Kidney epithelial cell (primary cell): ENCODE measurements at regions not wholly inside any gene's neighbourhood (a gene's known extent, or its start where the extent isn't known, plus 50 kb on each side); places are given as distances from the start of the nearest gene placed in this dataset.
"Not testable (repeated sequence)": the region's sequence is repeated elsewhere in the genome, so short reads cannot be mapped to it uniquely, and the experiment has no call there.

ENCODE experiments used
- DNase-seq: peaks from one replicate; pipeline ENCODE4 v3.0.0-alpha.2; 2010; ENCODE audit warnings: low read depth
- H3K27me3 ChIP-seq: 2 replicates; pipeline ENCODE4 v1.6.0; 2011; ENCODE audit warnings: low read length; ENCODE audit not compliant: control insufficient read depth, insufficient read depth
- H3K36me3 ChIP-seq: 2 replicates; pipeline ENCODE4 v1.5.1; 2011; ENCODE audit warnings: low read length; ENCODE audit not compliant: control insufficient read depth, insufficient read depth
- H3K4me3 ChIP-seq: 2 replicates; pipeline ENCODE4 v1.5.1; 2011; ENCODE audit warnings: low read depth, mild to moderate bottlenecking, control low read depth, low read length
- TF ChIP-seq, protein P1 (sequence below): IDR thresholded peaks from 2 replicates; pipeline ENCODE4 v1.5.1; 2011; ENCODE audit warnings: mild to moderate bottlenecking, moderate library complexity, low read length, control low read depth, inconsistent platforms; ENCODE audit not compliant: insufficient read depth, poor library complexity, severe bottlenecking

GRCh38 chrX:141520750-141521149 lies 63.8 kb downstream of the SPANXA1 start:
- not testable (repeated sequence) for H3K27me3 ChIP-seq, H3K36me3 ChIP-seq, H3K4me3 ChIP-seq, DNase-seq

DNA sequence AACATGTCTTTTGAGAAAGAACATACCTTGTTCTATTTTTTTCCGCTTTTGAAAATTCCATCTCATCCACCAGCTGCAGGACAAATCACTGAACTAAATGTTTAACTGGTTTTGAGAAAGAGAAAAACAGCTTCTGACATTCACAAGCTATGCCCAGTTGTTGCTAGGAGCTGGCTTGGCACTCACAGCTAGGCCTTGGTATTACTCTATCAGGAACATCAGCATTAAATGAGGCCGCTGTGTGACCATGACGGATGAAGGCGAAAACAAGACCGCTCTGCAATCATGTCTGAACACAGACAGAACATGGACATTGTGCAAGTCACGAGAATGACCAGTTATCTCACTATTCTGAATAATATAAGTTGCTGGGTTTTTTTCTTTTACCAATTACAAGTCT lies 108.8 kb downstream of the SPANXA1 start:
- not testable (repeated sequence) for H3K4me3 ChIP-seq, DNase-seq, H3K27me3 ChIP-seq, H3K36me3 ChIP-seq

DNA sequence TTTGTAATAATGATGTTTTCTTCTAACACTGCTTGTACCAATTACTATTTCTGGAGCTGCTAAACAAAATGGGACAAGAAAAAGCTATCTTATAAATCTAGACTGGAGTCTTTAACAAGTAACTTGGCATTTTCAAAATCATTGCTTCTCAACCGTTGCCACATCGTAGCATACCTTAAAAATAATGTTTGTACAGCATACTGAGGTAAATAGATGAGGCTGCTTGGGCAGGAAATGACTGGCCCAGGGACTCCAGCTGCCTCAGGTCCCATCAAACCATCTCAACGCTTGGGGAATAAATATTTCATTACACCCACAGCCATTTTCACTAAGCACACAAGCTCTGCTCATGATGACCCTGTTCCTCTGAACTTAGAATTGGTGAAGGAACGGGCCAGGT lies 115.1 kb downstream of the SPANXA1 start:
- Histone ChIP-seq H3K4me3 (no peak overlapping the region), H3K27me3 (no peaks in the 10 kb centered on the region), H3K36me3 (no peaks in the 10 kb centered on the region)
- no peak for DNase-seq
- TF ChIP-seq, protein P1, sequence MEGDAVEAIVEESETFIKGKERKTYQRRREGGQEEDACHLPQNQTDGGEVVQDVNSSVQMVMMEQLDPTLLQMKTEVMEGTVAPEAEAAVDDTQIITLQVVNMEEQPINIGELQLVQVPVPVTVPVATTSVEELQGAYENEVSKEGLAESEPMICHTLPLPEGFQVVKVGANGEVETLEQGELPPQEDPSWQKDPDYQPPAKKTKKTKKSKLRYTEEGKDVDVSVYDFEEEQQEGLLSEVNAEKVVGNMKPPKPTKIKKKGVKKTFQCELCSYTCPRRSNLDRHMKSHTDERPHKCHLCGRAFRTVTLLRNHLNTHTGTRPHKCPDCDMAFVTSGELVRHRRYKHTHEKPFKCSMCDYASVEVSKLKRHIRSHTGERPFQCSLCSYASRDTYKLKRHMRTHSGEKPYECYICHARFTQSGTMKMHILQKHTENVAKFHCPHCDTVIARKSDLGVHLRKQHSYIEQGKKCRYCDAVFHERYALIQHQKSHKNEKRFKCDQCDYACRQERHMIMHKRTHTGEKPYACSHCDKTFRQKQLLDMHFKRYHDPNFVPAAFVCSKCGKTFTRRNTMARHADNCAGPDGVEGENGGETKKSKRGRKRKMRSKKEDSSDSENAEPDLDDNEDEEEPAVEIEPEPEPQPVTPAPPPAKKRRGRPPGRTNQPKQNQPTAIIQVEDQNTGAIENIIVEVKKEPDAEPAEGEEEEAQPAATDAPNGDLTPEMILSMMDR, result no peak

GRCh38 chrX:141468940-141469339 lies 115.6 kb downstream of the SPANXA1 start:
- Histone ChIP-seq H3K4me3 (no peak overlapping the region), H3K36me3 (no peaks in the 10 kb centered on the region), H3K27me3 (no peaks in the 10 kb centered on the region)
- TF ChIP-seq, protein P1, result no peak
- DNase-seq, result no peak

- H3K36me3 ChIP-seq, result no peaks in the 10 kb centered on the region
- no peak for DNase-seq
- no peak overlapping the region for H3K4me3 ChIP-seq
- TF ChIP-seq, protein P1, result no peak
- no peaks in the 10 kb centered on the region for H3K27me3 ChIP-seq
These were observed 117.1 kb downstream of the SPANXA1 start for GRCh38 chrX:141467442-141467841.

GRCh38 chrX:141455103-141455502 lies 129.4 kb downstream of the SPANXA1 start:
- DNase-seq, result no peak
- TF ChIP-seq, protein P1, result no peak
- H3K4me3 ChIP-seq, result no peak overlapping the region

DNA sequence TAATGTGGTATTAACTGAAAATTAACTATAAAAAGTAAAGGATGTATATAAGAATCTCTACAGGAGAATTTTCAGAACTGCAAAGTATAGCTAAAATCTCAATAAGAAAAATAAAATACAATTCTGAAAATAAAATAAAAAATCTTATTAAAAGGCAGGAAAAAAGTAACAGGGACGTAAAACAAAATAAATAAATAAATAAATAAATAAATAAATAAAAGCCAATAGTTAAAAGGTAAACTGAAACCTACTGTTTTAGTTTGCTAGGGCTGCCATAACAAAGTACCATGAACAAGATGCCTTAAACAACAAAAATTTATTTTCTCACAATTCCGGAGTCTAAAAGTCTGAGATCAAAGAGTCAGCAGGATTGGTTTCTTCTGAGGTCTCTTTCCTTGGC lies 140.6 kb downstream of the SPANXA1 start:
- no peak for DNase-seq
- no peaks in the 10 kb centered on the region for H3K36me3 ChIP-seq
- H3K4me3 ChIP-seq, result no peak overlapping the region
- TF ChIP-seq, protein P1, result no peak
- no peaks in the 10 kb centered on the region for H3K27me3 ChIP-seq

More at GRCh38 chrX:141455103-141455502, 129.4 kb downstream of the SPANXA1 start:
- Histone ChIP-seq H3K36me3 (no peaks in the 10 kb centered on the region), H3K27me3 (no peaks in the 10 kb centered on the region)
